ENCODE measurements at regions not wholly inside any gene's neighbourhood (a gene's known extent, or its start where the extent isn't known, plus 50 kb on each side); places are given as distances from the start of the nearest gene placed in this dataset.
"Not testable (repeated sequence)": the region's sequence is repeated elsewhere in the genome, so short reads cannot be mapped to it uniquely, and the experiment has no call there.

- DNase-seq: no peak
Measured at GRCh38 chr2:204370172-204370718, 175.0 kb upstream of the PARD3B start.

DNA sequence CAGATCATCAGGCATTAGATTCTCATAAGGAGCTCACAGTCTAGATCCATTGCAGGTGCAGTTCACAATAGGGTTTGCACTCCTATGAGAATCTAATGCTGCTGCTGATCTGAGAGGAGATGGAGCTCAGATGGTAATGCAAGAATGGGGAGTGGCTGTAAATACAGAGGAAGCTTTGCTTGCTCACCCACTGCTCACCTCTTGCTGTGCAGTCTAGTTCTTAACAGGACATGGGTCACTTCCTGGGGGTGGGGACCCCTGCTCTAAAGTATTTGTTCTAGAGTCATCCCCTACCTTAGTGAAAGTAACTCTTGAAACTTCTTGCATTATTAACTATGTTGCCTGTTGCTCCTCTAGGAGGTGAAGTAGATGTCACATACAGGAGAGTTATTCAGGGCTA lies 171.3 kb upstream of the PARD3B start:
- DNase-seq: no peak

DNA sequence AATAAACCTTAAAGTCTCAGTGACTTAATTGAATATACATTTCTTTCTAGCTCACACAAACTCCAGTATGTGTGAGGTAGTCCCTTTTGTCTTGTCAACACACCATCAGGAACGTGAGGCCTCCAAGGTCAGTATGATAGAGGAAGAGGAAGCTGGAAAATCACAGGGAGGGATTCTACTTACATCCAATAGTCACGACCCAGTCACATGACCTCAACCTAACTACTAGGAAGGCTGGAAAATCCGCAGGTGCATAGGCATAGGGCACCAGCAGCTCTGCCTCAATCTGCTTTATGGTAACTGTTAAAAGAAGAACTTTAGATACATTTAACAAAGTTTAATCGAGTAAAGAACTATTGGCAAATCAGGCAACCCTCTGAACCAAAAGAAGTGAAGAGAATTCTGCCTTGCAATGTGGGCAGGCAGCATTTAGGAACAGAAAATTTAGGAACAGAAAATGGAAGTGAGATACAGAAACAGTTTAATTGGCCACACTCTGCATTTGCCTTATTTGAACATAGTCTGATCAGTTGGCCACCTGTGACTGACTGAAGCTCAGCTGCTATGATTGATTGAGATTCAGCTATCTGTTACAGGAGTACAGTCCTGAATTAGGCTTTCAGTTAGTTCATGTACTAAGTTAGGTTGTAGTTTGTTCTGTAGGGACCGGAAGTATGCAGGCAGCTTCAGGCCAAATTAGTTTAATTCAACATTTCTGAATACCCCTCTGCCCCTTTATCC lies 165.0 kb upstream of the PARD3B start:
- no peak for DNase-seq

- no peak for DNase-seq
Measured at GRCh38 chr2:204386668-204387067, 158.6 kb upstream of the PARD3B start.

DNA sequence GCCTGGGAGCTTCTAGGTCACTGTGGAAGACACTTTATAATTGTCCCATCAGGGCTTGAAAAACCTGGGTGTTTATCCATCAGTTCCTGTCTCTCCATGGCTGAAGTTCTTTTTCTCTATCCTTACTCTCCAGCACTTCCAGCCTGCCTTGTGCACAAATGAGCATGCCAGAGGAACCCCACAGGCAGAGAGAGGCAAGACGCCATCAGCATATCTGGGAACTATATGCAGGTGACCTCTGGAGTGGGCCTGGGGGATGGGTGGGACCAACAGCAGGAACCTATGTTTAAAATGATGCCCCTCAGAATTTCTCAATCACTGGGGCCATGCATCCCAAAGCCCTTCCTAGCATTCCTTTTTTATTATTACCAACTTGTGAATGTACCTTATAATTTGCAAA lies 156.2 kb upstream of the PARD3B start:
- DNase-seq: no peak

GRCh38 chr2:204389856-204390255 lies 155.4 kb upstream of the PARD3B start:
- no peak for DNase-seq

DNA sequence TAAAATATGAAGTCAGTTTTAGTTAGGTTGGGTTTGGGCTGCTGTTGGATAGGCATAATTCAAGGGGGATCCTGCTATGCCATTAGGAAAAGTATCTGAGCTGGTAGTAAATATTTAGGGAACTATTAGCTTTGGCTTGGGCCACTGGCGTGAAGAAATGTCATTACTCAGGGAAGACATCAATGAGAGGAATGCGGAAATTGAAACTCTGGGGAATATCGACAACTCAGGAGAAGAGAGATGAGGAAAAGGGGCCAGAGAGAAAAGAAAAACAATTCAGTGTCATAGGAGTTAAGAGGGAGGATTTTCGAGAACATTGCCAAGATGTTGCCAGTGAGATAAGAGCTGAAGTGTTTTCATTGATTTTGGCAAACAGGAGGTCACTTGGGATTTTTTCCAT lies 149.7 kb upstream of the PARD3B start:
- DNase-seq: no peak

GRCh38 chr2:204401114-204401513 lies 144.2 kb upstream of the PARD3B start:
- no peak for DNase-seq

- no peak for DNase-seq
Measured at GRCh38 chr2:204407204-204408014, 137.9 kb upstream of the PARD3B start.

DNA sequence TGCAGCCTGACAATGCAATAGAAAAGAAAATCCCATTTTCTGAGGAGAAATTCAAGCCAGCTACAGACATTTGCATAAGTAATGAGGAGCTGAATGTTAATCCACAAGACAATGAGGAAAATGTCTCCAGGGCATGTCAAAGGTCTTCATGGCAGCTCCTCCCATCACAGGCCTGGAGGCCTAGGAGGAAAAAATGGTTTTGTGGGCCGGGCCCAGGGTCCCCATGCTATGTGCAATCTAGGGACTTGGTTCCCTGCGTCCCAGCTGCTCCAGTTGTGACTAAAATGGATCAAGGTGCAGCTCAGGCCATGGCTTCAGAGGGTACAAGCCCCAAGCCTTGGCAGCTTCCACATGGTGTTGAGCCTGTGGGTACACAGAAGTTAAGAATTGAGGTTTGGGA lies 132.5 kb upstream of the PARD3B start:
- DNase-seq: not testable (repeated sequence)

DNA sequence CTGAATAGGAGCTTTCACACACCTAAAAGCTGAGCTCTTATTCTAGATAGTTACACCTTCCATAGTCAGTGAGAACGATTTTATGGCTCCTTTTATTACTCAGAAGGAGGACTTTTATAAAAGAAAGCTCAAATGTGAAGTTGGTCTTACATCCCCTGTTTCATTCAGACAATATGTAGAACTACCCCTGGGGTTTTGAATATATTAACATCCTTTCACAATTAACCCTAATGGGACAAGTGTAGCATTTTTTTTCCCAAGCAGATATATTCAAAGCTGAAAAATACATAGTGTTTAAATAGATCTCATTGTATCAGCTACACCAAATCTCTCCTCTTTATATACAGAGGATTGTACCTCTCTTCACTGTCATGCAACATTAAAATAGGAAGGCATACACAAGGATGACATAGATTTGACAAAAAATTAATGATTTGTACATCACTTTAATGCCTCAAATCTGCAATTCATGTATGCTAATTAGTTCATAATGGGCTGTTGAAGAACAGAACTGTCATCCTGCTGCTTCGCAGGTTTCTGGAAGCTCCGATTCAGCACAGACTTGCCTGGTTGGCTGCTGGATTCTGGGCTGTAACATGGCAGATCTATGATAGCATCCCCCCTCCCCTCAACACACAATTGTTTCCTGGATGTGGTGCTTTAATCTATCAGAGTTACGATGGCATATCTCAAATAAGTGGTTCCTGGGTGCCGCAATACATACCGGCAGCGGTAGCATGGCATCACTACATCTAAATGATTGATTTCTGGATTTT lies 129.7 kb upstream of the PARD3B start:
- no peak for DNase-seq

DNA sequence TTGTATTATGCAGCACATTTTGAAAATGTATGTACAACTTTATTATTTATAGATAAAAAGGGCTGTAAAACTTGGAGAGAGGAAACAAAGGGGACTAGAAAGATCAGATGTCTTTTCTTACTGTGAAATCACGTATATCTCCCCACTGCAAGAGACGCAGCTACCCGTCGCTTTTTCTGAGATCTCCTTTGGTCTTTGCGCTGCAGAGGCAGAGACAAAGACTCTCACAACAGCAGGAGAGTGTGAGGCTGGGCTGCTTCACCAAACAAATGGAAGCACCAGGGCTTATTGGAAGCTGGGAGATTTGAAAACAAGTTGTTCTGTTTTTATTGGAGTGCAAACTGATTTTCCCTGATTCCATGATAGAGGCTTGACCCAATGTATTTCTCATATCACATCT lies 129.0 kb upstream of the PARD3B start:
- DNase-seq: no peak

- DNase-seq: no peak
Measured at GRCh38 chr2:204425821-204426220, 119.5 kb upstream of the PARD3B start.

DNA sequence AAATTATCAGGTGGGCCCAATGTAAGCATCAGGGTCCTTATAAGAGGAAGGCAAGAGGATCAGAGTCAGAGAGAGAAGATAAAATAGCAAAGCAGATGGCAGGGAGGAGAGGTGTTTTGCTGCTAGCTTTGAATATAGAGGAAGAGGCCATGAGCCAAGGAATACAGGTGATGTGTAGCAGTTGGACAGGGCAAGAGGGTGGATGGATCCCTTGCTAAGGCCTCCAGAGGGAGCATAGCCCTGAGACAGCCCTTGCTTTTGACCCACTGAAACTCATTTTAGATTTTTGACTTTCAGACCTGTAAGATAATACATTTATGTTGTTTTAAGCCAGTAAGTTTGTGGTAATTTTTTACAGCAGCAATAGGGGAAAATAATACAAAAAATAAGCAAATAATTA lies 116.6 kb upstream of the PARD3B start:
- no peak for DNase-seq

DNA sequence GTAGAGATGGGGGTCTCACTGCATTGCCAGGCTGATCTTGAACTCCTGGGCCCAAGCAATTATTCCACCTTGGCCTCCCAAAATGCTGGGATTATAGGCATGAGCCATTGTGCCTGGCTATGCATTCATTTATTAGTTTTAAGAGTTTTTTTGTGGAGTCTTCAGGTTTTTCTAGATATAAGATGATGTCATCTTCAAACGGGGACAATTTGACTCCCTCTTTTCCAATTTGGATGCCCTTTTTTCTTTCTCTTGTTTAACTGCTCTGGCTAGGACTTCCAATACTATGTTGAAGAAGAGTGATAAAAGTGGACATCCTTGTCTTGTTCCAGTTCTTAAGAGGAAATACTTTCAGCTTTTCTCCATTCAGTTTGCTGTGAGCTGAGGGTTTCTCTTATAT lies 113.7 kb upstream of the PARD3B start:
- no peak for DNase-seq

GRCh38 chr2:204432196-204432595 lies 113.1 kb upstream of the PARD3B start:
- DNase-seq: no peak

DNA sequence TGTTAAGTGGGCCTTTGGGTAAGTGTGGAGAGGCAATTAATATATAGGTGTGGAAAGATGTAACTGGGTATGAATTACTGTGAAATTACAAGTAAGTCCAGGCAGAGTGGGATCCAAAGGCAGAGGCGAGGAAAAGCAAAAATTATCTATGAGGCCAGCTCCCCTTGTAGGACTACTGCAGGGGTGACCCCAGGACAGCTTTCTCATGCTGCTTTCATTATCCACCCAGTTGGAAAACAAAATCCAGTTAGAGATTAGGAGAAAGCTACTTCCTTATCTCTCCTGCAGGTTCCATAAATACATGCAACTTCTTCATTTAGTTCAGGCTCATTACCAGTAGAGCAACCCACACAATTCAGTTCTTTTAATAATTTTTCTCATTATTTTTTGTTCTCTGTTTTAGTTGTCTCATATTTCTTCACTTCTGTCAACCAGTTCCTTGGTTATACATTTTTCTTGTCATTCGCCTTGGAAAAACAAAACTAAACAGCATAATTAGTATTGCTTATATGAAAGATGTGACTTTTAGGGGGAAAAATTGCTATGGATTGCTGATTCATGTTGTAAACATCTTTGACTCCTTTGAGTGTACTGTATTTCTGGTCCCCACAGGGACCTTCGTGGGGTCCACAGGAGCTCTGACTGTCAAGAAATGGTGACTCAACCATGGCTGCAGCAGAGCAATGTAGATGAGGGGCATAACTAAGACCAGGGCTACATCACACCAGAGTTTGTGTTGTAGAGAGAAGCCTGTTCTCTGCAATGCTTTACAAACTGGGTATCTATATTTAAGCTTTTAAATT lies 110.4 kb upstream of the PARD3B start:
- no peak for DNase-seq

GRCh38 chr2:204436230-204436629 lies 109.0 kb upstream of the PARD3B start:
- no peak for DNase-seq

DNA sequence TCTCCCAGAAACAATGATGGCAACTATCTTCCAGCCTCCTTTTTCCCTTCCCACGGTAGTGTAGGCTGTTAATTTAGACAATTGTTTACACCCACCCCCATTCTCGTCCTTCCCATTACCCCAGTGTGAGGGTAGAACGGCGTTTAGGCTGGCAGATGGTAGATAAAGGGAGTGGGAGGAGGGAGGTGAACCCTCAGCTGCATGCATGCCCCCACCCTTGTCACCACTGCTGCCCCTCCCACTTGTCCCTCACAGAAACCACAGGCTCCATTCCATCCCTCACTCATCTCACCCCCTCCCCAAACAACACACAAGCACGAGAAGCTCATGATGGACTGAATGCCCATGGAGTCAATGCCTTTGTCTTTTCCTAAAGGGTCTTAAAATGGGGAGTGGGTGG lies 107.9 kb upstream of the PARD3B start:
- no peak for DNase-seq

DNA sequence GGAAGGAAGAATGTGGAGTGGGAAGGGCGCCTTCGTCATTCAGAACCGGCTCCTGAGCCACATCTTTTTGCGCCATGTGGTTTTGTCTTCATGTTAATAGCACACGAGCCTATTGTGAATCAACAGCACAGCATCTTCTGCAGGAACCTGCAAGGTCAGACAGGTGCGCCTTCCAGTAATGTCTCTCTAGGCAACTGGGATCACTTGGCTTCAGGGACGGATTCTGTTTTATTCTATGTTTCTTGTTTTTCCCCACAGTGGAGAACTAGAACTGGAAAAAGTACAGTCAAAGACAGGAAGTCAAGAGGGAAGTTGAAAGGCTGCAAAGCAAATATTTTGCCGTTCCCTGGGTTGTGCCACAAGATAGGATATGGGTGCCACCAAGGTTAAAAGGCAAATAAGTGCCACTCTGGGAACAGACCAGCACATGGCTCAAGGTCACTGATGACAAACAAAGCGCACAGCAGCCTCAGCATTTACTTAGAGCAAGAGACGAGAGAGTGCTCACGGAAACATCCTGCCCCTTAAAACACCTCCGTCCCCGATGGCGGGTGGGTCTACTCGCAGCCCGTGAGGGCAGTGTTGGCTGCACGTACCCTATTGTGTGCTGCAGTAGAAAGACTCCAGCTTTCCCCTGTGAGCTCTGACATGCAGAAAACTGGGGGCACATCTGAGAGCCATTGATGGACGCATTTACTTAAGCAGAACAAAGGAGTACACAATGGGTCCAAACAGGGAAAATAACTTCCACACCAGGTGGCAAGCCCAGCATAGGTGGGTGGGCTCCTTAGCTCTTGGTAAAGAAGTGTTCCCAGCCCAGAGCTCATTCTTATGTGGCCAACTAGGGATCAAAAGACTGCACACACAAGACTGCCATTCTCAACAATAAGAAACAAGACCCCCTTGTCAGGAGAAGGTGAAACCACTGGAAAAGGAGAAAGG lies 107.2 kb upstream of the PARD3B start:
- DNase-seq: no peak

- DNase-seq: no peak
Measured at GRCh38 chr2:204441316-204441715, 104.0 kb upstream of the PARD3B start.
